ENCODE measurements at regions not wholly inside any gene's neighbourhood (a gene's known extent, or its start where the extent isn't known, plus 50 kb on each side); places are given as distances from the start of the nearest gene placed in this dataset.

DNA sequence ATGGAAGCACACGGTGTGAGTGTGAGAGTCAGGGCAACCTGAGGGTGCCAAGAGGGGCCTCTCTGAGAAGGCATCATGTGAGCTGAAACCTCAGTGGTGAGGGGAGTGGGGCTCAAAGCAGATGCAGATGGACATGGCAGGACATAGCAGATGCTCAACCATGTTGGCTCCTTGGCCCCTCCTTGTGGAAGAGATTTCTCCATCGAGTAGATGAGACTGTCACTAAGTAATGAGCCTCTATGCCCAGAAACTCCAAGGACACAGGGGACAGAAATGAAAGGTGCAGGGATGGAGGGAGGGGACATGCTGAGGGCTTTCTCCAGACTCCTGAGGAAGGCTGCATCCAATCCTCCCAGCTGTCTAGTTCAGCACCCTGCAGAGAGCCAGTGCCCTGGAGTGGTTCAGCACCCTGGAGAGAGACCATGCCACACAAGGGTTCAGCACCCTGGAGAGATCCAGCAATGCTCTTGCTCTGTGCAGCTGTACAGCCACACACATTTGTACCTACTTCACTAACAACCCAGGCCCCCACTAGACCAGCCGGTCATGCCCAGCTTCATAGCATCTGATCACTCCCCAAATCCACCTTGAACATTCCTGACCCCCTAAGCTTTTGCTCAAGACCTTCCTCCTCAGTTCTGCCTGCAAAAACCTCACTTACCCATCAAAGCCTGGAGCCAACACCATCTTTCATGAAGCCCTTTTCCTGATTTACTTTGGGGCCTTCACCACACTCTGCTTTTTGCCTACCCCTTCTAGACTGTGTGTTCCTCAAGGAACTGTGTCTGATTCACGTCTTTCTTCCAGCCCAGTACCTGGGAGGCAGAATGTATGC, 252.0 kb downstream of the CTTN start:
- TF ChIP-seq, protein P1, sequence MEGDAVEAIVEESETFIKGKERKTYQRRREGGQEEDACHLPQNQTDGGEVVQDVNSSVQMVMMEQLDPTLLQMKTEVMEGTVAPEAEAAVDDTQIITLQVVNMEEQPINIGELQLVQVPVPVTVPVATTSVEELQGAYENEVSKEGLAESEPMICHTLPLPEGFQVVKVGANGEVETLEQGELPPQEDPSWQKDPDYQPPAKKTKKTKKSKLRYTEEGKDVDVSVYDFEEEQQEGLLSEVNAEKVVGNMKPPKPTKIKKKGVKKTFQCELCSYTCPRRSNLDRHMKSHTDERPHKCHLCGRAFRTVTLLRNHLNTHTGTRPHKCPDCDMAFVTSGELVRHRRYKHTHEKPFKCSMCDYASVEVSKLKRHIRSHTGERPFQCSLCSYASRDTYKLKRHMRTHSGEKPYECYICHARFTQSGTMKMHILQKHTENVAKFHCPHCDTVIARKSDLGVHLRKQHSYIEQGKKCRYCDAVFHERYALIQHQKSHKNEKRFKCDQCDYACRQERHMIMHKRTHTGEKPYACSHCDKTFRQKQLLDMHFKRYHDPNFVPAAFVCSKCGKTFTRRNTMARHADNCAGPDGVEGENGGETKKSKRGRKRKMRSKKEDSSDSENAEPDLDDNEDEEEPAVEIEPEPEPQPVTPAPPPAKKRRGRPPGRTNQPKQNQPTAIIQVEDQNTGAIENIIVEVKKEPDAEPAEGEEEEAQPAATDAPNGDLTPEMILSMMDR (IDR thresholded peaks at IDR 0.05), result no peak
- no peak for TF ChIP-seq POLR2A (IDR thresholded peaks at IDR 0.05)

Data from thyroid gland (tissue), 4 donors.